ENCODE measurements at regions not wholly inside any gene's neighbourhood (a gene's known extent, or its start where the extent isn't known, plus 50 kb on each side); places are given as distances from the start of the nearest gene placed in this dataset.
"Not testable (repeated sequence)": the region's sequence is repeated elsewhere in the genome, so short reads cannot be mapped to it uniquely, and the experiment has no call there.

DNA sequence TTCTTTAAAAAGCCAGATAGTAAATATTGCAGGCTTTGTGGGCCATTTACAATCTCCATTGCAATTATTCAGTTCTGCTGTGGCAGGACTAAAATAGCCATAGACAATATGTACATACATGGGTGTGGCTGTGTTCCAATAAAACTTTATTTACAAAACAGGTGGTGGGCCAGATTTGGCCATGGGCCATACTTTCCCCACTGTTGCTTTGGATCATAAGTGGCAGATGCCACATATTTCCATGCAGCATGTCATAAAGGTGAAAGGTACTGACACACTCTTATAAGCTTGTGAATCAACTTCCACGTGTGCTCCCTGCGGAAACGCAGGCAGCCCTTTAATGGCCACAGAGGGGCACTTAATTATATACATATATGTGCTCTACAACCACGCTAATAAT is 244.4 kb upstream of the FOXN3 start:
- DNase-seq (ENCODE audit: low read depth in 2 of 3, low spot score in 1 of 3), result no peak

GRCh38 chr14:89660625-89661233 is 243.7 kb upstream of the FOXN3 start:
- DNase-seq (ENCODE audit: low read depth in 2 of 3, low spot score in 1 of 3), result not testable (repeated sequence)

GRCh38 chr14:89660166-89660565 is 243.1 kb upstream of the FOXN3 start:
- no peak for DNase-seq (ENCODE audit: low read depth in 2 of 3, low spot score in 1 of 3)

DNA sequence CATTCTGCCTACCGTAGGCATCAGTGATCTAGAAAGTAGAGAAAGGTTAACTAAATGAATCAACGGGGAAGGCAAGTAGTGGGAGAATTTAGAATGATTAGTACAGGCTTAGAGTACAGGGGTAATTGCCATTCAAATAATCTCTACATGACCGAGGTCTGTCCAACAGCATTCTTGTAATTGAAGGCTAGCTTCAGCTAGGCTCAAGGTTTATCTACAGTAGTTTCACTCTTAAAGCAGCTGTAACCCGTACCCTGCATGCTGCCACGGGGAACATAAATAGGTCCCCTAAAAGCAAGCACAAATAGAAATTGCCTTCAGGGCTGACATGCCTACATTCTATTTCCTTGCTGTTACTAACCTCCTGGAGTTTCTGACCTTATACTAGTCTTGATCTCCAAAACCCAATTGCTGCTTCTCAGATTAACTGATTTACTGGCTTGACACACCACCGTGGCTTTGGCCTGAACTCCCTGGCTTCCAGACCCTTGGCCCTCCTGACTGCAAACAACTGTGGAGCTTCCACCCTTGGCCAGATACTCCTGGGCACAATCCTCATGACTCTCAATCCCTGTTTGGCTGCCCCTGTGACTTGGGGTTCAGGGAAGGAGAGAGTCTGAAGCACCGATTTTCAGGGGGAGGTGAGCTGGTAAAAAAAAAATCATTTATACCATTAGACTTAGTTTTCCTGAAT is 242.1 kb upstream of the FOXN3 start:
- no peak for DNase-seq (ENCODE audit: low read depth in 2 of 3, low spot score in 1 of 3)

DNA sequence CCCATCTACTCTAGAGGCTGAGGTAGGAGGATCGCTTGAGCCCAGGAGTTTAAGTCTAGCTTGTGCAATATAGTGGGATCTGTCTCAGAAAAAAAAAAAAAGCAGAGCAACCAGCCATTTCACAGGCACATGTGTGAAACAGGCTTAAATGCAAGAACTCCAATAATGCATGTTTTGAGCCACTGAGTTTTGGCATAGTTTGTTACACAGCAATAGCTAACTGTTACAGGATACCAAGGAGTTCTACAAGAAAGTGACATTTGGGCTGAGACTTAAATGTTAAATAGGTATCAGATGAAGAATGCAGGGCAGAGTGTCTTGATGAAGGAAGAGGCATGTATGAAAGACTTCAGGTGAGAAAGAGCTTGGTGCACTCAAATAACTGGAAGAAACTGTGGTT is 240.0 kb upstream of the FOXN3 start:
- DNase-seq (ENCODE audit: low read depth in 2 of 3, low spot score in 1 of 3), result no peak

GRCh38 chr14:89654998-89655397 is 238.0 kb upstream of the FOXN3 start:
- DNase-seq (ENCODE audit: low read depth in 2 of 3, low spot score in 1 of 3), result no peak

DNA sequence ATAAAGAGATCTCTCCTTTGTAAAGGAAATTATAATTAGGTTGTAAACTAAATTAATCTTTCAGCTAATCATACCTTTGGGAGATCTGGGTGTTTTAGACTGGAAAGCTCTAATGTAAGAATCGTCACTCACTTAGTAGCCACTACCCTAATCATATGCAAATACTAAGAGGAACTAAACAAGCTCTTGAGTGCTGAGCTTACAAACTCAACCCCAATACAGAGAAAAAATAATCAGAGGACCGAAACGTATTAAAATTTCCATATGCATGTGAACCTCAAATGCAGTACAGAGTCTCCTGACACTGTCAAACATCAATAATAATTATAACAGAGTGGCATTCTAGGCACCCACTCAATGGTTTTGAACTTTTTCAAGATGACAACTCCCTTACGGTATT is 235.3 kb upstream of the FOXN3 start:
- no peak for DNase-seq (ENCODE audit: low read depth in 2 of 3, low spot score in 1 of 3)

- DNase-seq (ENCODE audit: low read depth in 2 of 3, low spot score in 1 of 3), result no peak
These were observed 234.8 kb upstream of the FOXN3 start for GRCh38 chr14:89651805-89652204.

- no peak for DNase-seq (ENCODE audit: low read depth in 2 of 3, low spot score in 1 of 3)
These were observed 233.3 kb upstream of the FOXN3 start for GRCh38 chr14:89650077-89650978.

DNA sequence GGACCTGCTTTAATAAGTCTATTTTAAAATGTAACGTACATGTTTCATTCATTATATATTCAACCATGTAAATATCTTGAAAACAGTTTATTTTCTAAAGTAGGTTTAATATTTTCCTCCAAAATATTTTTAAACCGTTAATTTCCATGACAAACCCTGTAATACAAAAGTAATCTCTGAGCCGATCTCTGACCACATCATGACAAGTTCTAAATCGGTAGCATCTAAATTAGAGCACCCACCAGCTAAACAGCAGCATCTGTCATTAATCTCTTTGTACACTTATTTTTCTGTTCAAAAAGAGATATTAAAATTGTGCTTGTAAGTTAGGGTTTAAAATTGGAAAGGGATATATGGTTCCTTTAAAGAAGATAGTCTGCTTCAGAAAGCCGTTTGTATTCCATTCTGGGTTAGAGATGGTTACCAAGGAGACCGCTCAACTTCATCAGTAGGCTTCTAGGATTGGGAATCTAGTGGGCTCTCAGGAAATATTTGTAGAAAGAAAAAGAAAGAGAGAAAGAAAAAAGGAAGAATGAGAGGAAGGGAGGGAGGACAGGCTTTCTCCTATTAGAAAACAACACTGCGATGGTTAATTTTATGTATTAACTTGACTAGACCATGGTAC is 232.5 kb upstream of the FOXN3 start:
- DNase-seq (ENCODE audit: low read depth in 2 of 3, low spot score in 1 of 3), result no peak

DNA sequence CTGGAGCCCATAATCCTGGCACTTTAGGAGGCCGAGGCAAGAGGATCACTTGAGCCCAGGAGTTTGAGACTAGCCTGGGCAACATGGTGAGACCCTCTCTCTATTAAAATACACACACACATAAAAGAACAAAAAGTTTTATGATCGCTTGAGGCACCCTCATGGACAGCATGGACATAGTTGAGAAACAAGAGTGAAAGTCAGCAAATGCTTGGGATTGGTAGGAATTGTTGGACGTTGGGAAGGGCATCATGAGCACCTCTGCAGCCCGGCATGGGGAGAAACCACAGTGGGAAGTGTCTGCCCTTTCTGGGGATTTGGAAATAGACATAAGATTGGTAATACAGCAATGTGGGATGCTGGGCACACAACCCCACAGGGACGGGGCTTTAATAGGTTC is 231.9 kb upstream of the FOXN3 start:
- DNase-seq (ENCODE audit: low read depth in 2 of 3, low spot score in 1 of 3), result no peak

- DNase-seq (ENCODE audit: low read depth in 2 of 3, low spot score in 1 of 3), result no peak
These were observed 231.5 kb upstream of the FOXN3 start for GRCh38 chr14:89648510-89648909.

DNA sequence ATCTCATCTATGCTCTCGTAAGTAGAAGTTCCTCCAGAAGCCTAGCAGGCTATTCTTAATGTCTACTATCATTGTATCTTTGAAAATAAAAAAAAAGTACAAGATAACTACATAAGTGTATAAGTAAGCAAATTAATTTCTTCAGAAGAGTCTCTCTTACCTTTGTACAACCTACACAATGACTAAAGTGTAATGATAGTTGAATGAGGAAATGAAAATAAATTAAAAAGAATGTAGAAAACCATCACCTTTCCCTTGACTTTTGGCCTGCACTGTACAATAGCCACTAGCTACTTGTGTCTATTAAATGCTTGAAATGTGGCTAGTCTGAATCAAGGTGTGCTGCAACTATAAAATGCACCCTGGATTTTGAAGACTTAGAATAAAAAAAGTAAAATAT is 229.9 kb upstream of the FOXN3 start:
- DNase-seq (ENCODE audit: low read depth in 2 of 3, low spot score in 1 of 3), result no peak

- no peak for DNase-seq (ENCODE audit: low read depth in 2 of 3, low spot score in 1 of 3)
These were observed 227.6 kb upstream of the FOXN3 start for GRCh38 chr14:89644641-89645040.

DNA sequence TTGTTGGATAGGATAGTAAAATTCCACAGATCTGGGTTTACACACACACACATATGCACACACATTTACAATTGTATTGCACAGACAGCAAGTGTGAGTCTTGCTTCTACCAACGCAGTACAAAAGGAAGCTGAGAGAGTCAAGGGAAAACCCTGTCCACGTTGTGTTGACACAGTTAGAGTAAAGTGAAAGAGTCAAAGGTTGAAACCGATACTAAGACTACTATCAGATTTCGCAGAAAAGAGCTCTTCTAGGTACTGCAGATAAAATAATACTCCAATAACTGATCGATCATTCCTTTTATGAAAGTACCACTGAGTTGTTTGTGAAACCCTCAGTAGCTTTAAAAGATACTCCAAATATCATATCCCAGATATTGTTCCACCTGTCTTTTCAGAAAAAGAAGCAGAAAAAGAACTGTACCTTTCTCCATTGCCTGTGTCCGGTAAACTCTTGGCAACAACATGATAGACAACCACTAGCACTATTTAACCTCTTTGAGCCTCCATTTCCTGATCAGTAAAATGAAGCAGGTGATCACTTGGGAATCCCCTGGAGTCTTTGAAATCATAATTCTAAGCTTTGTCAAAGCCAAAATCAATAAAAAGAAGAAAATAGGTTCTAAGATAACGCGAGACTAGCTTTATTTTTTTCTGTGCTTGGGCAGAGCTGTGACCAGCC is 224.6 kb upstream of the FOXN3 start:
- DNase-seq (ENCODE audit: low read depth in 2 of 3, low spot score in 1 of 3), result no peak

DNA sequence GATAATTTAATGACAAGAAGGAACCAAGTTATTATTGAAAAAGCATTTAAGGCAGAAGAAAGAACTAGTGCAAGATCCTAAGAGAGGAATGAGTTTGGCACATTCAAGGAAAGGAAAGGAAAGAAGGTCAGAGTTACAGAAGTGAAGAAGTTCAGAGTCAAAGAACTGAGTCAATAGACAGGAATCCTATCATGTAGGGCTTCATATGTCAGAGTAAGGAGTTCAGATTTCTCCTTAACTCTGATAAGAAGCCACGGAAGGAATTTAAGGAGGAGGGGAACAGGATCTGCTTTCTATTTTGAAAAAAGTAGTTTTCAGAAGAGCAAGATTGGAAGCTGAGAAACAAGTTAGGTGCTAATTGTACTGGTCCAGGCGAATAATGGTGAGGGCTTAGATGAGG is 223.1 kb upstream of the FOXN3 start:
- DNase-seq (ENCODE audit: low read depth in 2 of 3, low spot score in 1 of 3), result no peak

DNA sequence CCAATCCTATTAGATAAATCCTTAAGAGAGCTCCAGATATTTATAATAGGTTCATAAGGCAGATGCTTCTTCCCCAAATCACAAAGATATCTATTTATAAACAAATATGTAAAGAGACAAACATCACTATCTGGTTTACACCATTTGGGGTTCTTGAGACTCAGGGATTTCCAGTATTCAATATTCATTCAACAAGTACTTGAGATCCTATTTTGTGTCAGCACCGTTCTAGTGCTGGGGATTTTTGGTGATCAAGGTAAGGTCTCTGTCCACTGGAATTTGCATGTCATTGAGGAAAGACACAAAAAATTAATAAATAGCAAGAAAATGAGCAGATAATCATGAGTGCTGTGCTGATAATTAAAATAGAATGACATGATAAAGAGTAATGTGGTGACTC is 222.7 kb upstream of the FOXN3 start:
- no peak for DNase-seq (ENCODE audit: low read depth in 2 of 3, low spot score in 1 of 3)

DNA sequence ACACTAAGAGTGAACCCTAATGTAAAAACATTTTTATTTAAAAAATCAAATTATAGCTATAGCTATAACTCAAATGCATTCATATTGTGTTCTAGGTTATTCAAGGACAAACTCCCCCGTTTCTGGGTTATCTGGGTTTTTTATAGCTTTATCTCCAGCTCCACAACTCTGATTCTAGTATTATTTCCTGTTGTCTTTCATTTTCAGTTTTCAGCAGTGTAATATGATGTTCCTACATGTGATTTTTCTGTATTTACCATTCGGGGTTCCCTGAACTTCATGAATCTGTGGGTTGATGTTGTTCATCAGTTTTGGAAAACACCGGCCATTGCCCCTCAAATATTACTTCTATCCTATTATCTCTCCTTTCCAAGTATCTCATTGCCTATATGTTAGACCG is 221.9 kb upstream of the FOXN3 start:
- no peak for DNase-seq (ENCODE audit: low read depth in 2 of 3, low spot score in 1 of 3)

GRCh38 chr14:89637581-89637980 is 220.5 kb upstream of the FOXN3 start:
- DNase-seq (ENCODE audit: low read depth in 2 of 3, low spot score in 1 of 3), result no peak

GRCh38 chr14:89635615-89636014 is 218.6 kb upstream of the FOXN3 start:
- no peak for DNase-seq (ENCODE audit: low read depth in 2 of 3, low spot score in 1 of 3)

GRCh38 chr14:89634037-89634436 is 217.0 kb upstream of the FOXN3 start:
- no peak for DNase-seq (ENCODE audit: low read depth in 2 of 3, low spot score in 1 of 3)

All from stimulated activated CD4-positive, alpha-beta T cell treated with anti-CD3 and anti-CD28 coated beads, Interleukin-12 subunit alpha, Interleukin-12 subunit beta, amount 100 ng/mL, for 48 hours (primary cell).